ENCODE measurements at regions not wholly inside any gene's neighbourhood (a gene's known extent, or its start where the extent isn't known, plus 50 kb on each side); places are given as distances from the start of the nearest gene placed in this dataset.
A peak's percentile ranks its signal among the peaks of the same experiment; 100 is the strongest.

- TF ChIP-seq CTCF (IDR thresholded peaks at IDR 0.05) (no peak), POLR2A (IDR thresholded peaks at IDR 0.05) (no peak), POLR2AphosphoS5 (IDR thresholded peaks at IDR 0.05) (peak; percentile 22)
Observed at GRCh38 chr12:107320929-107321631, 227.7 kb upstream of the CRY1 start.
